Keratinocyte (primary cell): ENCODE measurements at regions not wholly inside any gene's neighbourhood (a gene's known extent, or its start where the extent isn't known, plus 50 kb on each side); places are given as distances from the start of the nearest gene placed in this dataset.

Experiments used
- EZH2 ChIP-seq: IDR thresholded peaks from one replicate; pipeline ENCODE4 v1.6.1; 2012; ENCODE audit warnings: inconsistent platforms, mild to moderate bottlenecking, low read length, moderate library complexity
- TF ChIP-seq, protein P1 (sequence below), 3 experiments: IDR thresholded peaks in 1 of 3; conservative IDR thresholded peaks in 1 of 3; optimal IDR thresholded peaks in 1 of 3; 2 replicates in 2 of 3; 3 replicates in 1 of 3; pipeline versions ENCODE3 to v1.5.1; 2011; ENCODE audit warnings: low read length in 3 of 3, mild to moderate bottlenecking in 3 of 3, moderate library complexity in 2 of 3, control low read depth in 1 of 3, inconsistent platforms in 1 of 3; ENCODE audit not compliant: insufficient read depth in 2 of 3; ENCODE audit errors: extremely low read depth in 1 of 3

DNA sequence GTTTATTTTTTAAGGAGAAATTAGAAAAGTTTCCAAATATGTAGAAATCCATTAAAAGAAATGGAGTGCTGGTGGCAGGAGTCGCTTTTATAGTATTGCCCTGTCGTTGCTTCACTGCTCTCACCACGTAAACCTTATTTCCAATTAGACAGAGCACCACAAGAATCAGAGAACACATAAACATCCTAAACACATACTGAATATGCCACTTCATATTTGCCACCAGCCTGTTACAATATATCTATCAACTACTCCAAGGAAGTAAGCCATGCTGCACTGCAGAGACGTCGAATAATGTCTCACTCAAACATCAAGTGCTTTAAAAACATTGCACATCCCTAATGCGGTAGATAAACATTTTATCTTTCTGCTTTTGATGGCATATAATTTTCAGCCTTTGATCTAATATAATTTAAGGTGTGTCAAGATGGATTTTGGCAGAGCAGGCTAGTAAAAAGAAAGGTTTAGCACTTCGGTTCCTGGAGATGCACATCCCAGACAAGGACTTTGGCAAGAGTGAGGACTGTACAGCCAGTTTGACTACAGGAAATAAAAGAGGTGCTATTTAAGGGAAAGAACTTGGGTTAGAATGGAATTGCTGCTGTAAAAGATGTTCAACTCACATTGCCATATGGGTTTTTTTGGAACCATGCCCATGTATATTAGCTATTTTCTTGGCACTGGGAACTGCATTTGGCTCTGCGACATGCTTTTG lies 932.3 kb downstream of the EFNB2 start:
- TF ChIP-seq, protein P1, sequence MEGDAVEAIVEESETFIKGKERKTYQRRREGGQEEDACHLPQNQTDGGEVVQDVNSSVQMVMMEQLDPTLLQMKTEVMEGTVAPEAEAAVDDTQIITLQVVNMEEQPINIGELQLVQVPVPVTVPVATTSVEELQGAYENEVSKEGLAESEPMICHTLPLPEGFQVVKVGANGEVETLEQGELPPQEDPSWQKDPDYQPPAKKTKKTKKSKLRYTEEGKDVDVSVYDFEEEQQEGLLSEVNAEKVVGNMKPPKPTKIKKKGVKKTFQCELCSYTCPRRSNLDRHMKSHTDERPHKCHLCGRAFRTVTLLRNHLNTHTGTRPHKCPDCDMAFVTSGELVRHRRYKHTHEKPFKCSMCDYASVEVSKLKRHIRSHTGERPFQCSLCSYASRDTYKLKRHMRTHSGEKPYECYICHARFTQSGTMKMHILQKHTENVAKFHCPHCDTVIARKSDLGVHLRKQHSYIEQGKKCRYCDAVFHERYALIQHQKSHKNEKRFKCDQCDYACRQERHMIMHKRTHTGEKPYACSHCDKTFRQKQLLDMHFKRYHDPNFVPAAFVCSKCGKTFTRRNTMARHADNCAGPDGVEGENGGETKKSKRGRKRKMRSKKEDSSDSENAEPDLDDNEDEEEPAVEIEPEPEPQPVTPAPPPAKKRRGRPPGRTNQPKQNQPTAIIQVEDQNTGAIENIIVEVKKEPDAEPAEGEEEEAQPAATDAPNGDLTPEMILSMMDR (optimal IDR thresholded peaks at IDR 0.05 in 1 of 3, IDR thresholded peaks at IDR 0.05 in 1 of 3, conservative IDR thresholded peaks at IDR 0.05 in 1 of 3; ENCODE audit: extremely low read depth in 1 of 3, insufficient read depth in 2 of 3, low read length in 3 of 3), result no peak
- no peak for TF ChIP-seq EZH2
